ENCODE measurements at regions not wholly inside any gene's neighbourhood (a gene's known extent, or its start where the extent isn't known, plus 50 kb on each side); places are given as distances from the start of the nearest gene placed in this dataset.

GRCh38 chr14:76273346-76273745 lies 102.6 kb upstream of the ESRRB start:
- TF ChIP-seq CTCF (IDR thresholded peaks at IDR 0.05) (no peak), POLR2A (IDR thresholded peaks at IDR 0.05) (no peak)

Measured in lower leg skin (tissue), 3 donors.